HFFc6 (cell line): ENCODE measurements at regions not wholly inside any gene's neighbourhood (a gene's known extent, or its start where the extent isn't known, plus 50 kb on each side); places are given as distances from the start of the nearest gene placed in this dataset.

Experiments used
- DNase-seq: peaks from one replicate; pipeline ENCODE4 v3.0.0-alpha.2; 2018
- H3K27ac Mint-ChIP-seq: 2 replicates; pipeline ENCODE4 v1.8.0; 2020; ENCODE audit warnings: mild to moderate bottlenecking, mixed read lengths
- H3K27me3 Mint-ChIP-seq: 2 replicates; pipeline ENCODE4 v1.8.0; 2021; ENCODE audit warnings: mild to moderate bottlenecking, moderate library complexity, mixed read lengths; ENCODE audit not compliant: insufficient read depth
- H3K36me3 Mint-ChIP-seq: 2 replicates; pipeline ENCODE4 v1.8.0; 2021; ENCODE audit warnings: low read depth, mixed read lengths
- H3K4me1 Mint-ChIP-seq: 2 replicates; pipeline ENCODE4 v1.8.0; 2020; ENCODE audit warnings: low read depth, mixed read lengths
- H3K4me3 Mint-ChIP-seq: 2 replicates; pipeline ENCODE4 v1.8.0; 2020; ENCODE audit warnings: mild to moderate bottlenecking, moderate library complexity, mixed read lengths
- H3K9me3 Mint-ChIP-seq: 2 replicates; pipeline ENCODE4 v1.8.0; 2020; ENCODE audit warnings: mild to moderate bottlenecking, mixed read lengths
- CTCF ChIP-seq: fragments of 200-600 bp; sonication (generic); IDR thresholded peaks from 2 replicates; pipeline ENCODE4 v1.5.0; 2021; ENCODE audit warnings: antibody characterized with exemption, mild to moderate bottlenecking

- Mint-ChIP-seq H3K9me3 (no peaks in the 10 kb centered on the region), H3K27me3 (no peaks in the 10 kb centered on the region), H3K36me3 (no peaks in the 10 kb centered on the region), H3K4me1 (peaks cover 35% of the 10 kb centered on the region), H3K4me3 (no peak overlapping the region), H3K27ac (peak overlapping the region; percentile 80)
- no peak for TF ChIP-seq CTCF
- peak; percentile 96 for DNase-seq
Observed at GRCh38 chr1:186620566-186621350, 59.5 kb downstream of the PTGS2 start.

- no peaks in the 10 kb centered on the region for H3K36me3 Mint-ChIP-seq
- no peaks in the 10 kb centered on the region; the same call in 1 of the 2 replicates for H3K27me3 Mint-ChIP-seq
- peak; percentile 24 for DNase-seq
- peaks cover 41% of the 10 kb centered on the region for H3K4me1 Mint-ChIP-seq
- H3K9me3 Mint-ChIP-seq, result no peaks in the 10 kb centered on the region
- no peak for TF ChIP-seq CTCF
- peak overlapping the region; percentile 78 for H3K4me3 Mint-ChIP-seq
- peak overlapping the region; percentile 76 for H3K27ac Mint-ChIP-seq
Observed at GRCh38 chr1:186618401-186619170, 61.6 kb downstream of the PTGS2 start.

GRCh38 chr1:186617926-186618325 is 62.3 kb downstream of the PTGS2 start:
- no peak for TF ChIP-seq CTCF
- Mint-ChIP-seq H3K36me3 (no peaks in the 10 kb centered on the region), H3K27me3 (no peaks in the 10 kb centered on the region; the same call in 1 of the 2 replicates), H3K4me3 (peak overlapping the region; percentile 78), H3K9me3 (no peaks in the 10 kb centered on the region), H3K27ac (peak overlapping the region; percentile 48), H3K4me1 (peaks cover 41% of the 10 kb centered on the region)
- DNase-seq, result no peak

- no peaks in the 10 kb centered on the region; the same call in 1 of the 2 replicates for H3K27me3 Mint-ChIP-seq
- DNase-seq, result no peak
- H3K9me3 Mint-ChIP-seq, result no peaks in the 10 kb centered on the region
Observed at GRCh38 chr1:186616511-186616910, 63.7 kb downstream of the PTGS2 start.

GRCh38 chr1:186615332-186615731 is 64.9 kb downstream of the PTGS2 start:
- no peaks in the 10 kb centered on the region for H3K9me3 Mint-ChIP-seq
- no peak for DNase-seq
- TF ChIP-seq CTCF, result no peak
- H3K27me3 Mint-ChIP-seq, result no peaks in the 10 kb centered on the region; the same call in 1 of the 2 replicates
- no peak overlapping the region for H3K27ac Mint-ChIP-seq
- no peak overlapping the region for H3K4me3 Mint-ChIP-seq
- H3K4me1 Mint-ChIP-seq, result peaks cover 28% of the 10 kb centered on the region
- H3K36me3 Mint-ChIP-seq, result no peaks in the 10 kb centered on the region

More at GRCh38 chr1:186616511-186616910, 63.7 kb downstream of the PTGS2 start:
- H3K4me3 Mint-ChIP-seq, result no peak overlapping the region
- H3K27ac Mint-ChIP-seq, result no peak overlapping the region
- H3K36me3 Mint-ChIP-seq, result no peaks in the 10 kb centered on the region
- H3K4me1 Mint-ChIP-seq, result peaks cover 40% of the 10 kb centered on the region
- TF ChIP-seq CTCF, result no peak
